ENCODE measurements at regions not wholly inside any gene's neighbourhood (a gene's known extent, or its start where the extent isn't known, plus 50 kb on each side); places are given as distances from the start of the nearest gene placed in this dataset.

DNA sequence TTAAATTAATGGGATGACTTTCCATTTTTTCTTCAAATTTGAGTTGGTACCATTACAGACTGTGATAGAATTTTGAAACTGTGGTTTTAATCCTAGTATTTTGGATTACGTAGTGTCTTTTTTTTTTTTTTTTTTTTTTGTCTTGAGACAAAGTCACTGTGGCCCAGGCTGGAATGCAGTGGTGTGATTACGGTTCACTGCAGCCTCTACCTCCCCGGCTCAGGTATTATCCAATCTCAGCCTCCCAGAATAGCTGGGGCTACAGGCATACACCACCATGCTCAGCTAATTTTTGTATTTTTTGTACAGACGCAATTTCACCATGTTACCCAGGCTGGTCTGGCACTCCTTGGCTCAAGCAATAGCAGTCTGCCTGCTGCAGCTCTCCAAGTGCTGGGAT is 87.1 kb downstream of the SOX4 start:
- H3K27ac Mint-ChIP-seq = no peak overlapping the region
- no peaks in the 10 kb centered on the region for H3K4me1 Mint-ChIP-seq
- no peak overlapping the region for H3K4me3 Mint-ChIP-seq
- peaks cover 2% of the 10 kb centered on the region for H3K27me3 Mint-ChIP-seq
- no peak for ATAC-seq (ENCODE audit: low read depth)
- H3K36me3 Mint-ChIP-seq = no peaks in the 10 kb centered on the region
- peaks cover 5% of the 10 kb centered on the region for H3K9me3 Mint-ChIP-seq
- DNase-seq (ENCODE audit: low spot score in 2 of 2) = no peak

DNA sequence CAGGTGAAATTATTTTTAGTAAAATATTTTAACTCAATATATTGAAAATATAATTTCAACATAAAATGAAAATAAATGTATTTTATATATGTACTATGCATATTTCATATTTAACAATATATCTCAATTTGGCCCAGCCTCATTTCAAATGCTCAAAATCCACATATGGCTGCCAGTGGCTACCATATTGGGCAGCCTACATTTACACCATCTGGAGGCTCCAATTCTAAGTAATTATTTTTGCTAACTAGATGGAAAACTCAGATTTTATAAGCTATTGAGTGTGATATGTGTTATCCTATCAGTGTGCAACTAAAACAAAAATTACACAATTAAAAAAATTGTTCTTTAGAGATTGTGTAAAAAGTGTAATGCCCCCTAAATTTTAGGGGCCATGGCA is 96.9 kb downstream of the SOX4 start:
- no peak for DNase-seq (ENCODE audit: low spot score in 2 of 2)
- Mint-ChIP-seq H3K9me3 (peaks cover 2% of the 10 kb centered on the region), H3K27me3 (no peaks in the 10 kb centered on the region), H3K4me1 (no peaks in the 10 kb centered on the region), H3K4me3 (no peak overlapping the region), H3K27ac (no peak overlapping the region), H3K36me3 (no peaks in the 10 kb centered on the region)
- ATAC-seq (ENCODE audit: low read depth) = no peak

DNA sequence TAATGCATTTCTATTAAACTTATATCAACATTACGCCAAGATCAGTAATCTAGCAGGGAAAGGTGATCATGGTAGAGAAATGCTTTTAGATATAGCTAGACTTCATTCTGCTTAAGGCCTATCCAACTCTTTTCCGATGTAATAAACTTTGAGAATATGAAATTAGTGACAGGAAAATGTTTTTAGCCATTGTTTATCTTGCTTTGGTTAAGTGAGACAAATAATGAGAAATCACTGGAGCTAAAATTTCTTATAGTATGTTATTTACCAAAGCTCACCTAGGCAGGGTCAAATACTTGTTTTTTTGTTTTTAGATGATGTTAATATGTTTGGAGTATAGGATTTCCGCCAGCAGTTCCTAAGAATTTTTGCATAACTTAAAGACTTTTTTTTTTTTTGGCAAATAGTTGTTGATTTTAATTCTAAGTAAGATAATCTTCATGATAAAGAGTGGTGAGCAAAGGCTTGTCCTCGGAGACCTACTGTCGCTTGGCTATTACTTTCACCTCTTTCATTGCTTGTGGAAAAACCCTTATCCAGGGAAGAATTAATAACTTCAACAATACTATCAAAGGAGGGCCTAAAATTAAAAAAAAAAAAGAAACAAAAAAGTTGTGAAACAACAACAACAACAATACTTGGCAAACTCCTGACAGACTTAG is 98.3 kb downstream of the SOX4 start:
- Mint-ChIP-seq H3K4me1 (no peaks in the 10 kb centered on the region), H3K36me3 (no peaks in the 10 kb centered on the region), H3K4me3 (no peak overlapping the region), H3K27ac (no peak overlapping the region), H3K27me3 (no peaks in the 10 kb centered on the region), H3K9me3 (peaks cover 2% of the 10 kb centered on the region)
- DNase-seq (ENCODE audit: low spot score in 2 of 2) = no peak
- ATAC-seq (ENCODE audit: low read depth) = no peak

DNA sequence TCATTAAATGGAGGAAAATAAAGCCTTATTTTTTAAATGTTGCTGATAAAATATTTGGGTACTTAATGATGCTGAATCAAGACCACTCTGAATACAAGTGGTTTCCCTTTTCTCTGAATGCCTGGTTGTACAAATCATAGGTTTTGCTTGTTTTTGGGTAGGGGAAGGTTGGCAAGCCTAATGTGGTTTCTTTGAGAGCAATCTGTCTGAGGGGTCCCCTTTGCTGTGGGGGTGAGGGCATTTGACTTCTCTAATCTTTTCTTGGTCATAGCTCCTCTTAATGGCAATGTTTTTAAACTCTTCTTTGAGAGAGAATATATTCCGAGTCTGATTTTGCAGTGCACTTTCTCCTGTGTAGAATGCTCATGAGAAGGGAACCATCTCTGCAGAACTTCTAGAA is 99.2 kb downstream of the SOX4 start:
- no peaks in the 10 kb centered on the region for H3K27me3 Mint-ChIP-seq
- ATAC-seq (ENCODE audit: low read depth) (no peak), DNase-seq (ENCODE audit: low spot score in 2 of 2) (no peak)
- H3K36me3 Mint-ChIP-seq = no peaks in the 10 kb centered on the region
- H3K4me3 Mint-ChIP-seq = no peak overlapping the region
- no peaks in the 10 kb centered on the region for H3K4me1 Mint-ChIP-seq
- no peak overlapping the region for H3K27ac Mint-ChIP-seq
- H3K9me3 Mint-ChIP-seq = peaks cover 2% of the 10 kb centered on the region

DNA sequence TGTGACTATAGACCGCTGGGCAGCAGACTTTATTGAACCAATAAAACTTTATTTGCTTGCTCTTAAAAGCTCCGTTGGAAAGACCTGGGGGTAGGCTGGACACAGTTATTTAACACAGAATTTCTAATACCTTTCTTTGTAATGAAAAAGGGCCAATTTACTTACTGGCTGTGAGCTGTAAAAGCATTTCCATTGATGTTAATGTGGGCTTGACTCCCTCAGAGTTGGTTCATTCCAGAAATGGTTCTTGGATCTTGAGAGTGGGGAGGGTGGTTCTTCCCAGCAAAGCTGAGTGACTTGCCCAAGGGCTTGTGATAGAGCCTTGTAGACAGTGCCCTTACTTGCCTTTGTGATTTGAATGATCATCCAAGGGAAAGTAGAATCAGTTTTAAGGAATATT is 100.6 kb downstream of the SOX4 start:
- H3K4me1 Mint-ChIP-seq = no peaks in the 10 kb centered on the region

DNA sequence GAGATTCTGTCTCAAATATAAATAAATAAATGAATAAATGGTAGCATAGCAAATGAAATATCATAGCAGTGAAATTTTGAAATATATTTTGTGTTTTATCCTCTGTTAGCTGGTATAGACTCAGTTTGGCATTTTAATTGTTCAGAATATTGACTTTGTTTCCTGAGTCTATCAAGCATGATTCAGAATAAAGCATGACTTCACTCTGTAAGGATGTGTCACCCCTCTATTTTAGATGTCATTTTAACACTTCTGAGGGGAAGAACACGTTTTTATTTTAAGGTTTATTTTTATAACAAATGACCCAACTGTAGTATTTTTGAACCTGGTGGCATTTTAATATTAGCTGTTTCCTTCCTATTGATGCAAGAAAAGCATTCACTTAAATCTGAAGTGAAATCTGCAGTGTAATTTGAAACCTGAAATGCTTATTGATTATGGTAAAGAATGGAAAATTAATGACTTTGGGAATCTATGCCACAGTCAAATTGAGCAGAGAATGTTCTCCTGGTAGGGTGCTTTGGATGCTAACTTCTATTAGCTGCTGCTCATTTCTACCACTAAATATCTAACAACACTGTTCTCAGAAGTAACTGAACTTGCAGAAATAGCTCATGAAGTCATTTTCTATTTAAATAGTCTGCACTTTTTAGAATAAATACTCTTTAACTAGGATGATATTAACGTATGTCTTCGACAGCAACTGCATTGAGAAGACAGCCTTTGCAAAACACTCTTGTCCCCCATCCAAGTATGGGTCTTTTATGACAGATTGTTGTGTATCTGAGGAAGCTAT is 114.2 kb downstream of the SOX4 start:
- Mint-ChIP-seq H3K4me1 (no peaks in the 10 kb centered on the region), H3K27ac (no peak overlapping the region), H3K27me3 (peaks cover 1% of the 10 kb centered on the region), H3K9me3 (peaks cover 2% of the 10 kb centered on the region), H3K4me3 (no peak overlapping the region), H3K36me3 (no peaks in the 10 kb centered on the region)
- ATAC-seq (ENCODE audit: low read depth) (no peak), DNase-seq (ENCODE audit: low spot score in 2 of 2) (no peak)

More for the DNA sequence above, 100.6 kb downstream of the SOX4 start:
- ATAC-seq (ENCODE audit: low read depth) = no peak
- H3K27me3 Mint-ChIP-seq = no peaks in the 10 kb centered on the region
- no peaks in the 10 kb centered on the region for H3K36me3 Mint-ChIP-seq
- no peak for DNase-seq (ENCODE audit: low spot score in 2 of 2)
- no peak overlapping the region for H3K27ac Mint-ChIP-seq
- no peak overlapping the region for H3K4me3 Mint-ChIP-seq
- no peaks in the 10 kb centered on the region for H3K9me3 Mint-ChIP-seq

DNA sequence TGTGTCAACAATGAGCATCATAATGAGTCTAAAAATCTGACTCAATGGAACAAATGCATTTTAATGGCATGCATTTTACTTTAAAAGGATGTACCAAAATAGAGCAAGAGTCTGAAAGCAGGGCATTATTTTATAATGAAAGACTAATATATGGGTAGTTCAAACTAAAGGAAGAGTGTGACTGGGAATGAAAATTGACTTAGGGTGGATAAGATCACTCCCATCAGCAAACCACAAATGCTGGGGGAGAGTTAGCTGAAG is 114.7 kb downstream of the SOX4 start:
- ATAC-seq (ENCODE audit: low read depth) (no peak), DNase-seq (ENCODE audit: low spot score in 2 of 2) (no peak)
- H3K27ac Mint-ChIP-seq = no peak overlapping the region
- no peaks in the 10 kb centered on the region for H3K9me3 Mint-ChIP-seq
- no peaks in the 10 kb centered on the region for H3K4me1 Mint-ChIP-seq
- peaks cover 1% of the 10 kb centered on the region for H3K27me3 Mint-ChIP-seq
- no peak overlapping the region for H3K4me3 Mint-ChIP-seq
- no peaks in the 10 kb centered on the region for H3K36me3 Mint-ChIP-seq

DNA sequence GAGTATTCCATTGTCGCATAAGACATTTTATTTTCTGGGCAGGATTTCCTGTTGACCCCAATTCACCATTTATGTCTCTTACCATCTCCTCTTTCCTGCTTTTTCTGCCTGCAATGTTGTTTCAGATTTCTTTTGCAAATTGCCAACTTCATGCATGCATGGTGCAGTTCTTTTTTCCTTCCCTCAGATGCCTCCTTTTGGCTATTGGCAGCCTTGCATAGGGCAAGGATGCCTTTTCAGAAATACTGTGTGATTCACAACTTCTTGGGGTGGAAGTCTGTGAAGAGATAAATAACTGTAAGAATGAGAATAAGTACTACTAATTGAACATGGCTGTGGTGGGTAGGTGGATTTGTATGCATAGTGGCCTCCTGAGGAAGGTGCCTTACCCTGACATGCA is 116.7 kb downstream of the SOX4 start:
- Mint-ChIP-seq H3K27me3 (peaks cover 3% of the 10 kb centered on the region), H3K9me3 (no peaks in the 10 kb centered on the region), H3K27ac (no peak overlapping the region), H3K4me3 (no peak overlapping the region), H3K36me3 (no peaks in the 10 kb centered on the region), H3K4me1 (no peaks in the 10 kb centered on the region)
- ATAC-seq (ENCODE audit: low read depth) = no peak
- DNase-seq (ENCODE audit: low spot score in 2 of 2) = no peak

DNA sequence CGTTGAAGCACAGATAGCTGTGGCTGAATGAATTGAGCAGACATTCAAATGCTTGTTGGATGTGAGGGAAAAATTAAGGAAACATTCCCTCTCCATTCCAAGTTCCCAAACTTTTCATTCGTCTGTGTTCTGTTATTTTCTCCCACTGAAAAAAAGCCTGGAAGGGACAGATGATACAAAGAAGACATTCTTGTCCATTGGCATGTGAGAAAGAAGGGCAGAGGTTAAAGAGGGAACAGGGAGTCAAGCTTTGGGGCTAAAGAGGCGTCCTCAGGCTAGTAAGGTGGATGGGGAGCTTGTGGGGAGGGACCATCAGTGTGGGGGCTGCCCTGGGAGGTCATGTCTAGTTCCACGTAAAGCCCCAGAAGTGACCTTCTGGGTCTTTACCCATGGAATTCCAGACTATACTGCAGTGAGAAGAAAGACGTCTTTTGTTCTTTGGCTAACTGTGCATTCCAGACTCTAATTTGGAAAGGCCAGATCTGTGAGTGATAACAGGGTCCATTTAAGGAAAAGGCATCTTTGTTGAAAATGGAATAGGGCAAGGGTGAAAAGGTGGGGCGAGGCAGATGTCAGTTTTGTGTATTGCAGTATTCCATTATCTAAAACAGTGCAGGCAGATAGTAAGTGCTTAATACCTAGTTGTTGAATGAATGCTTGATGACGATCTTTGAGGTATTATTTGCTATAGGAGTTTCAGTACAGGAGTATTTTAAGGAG is 117.5 kb downstream of the SOX4 start:
- Mint-ChIP-seq H3K36me3 (no peaks in the 10 kb centered on the region), H3K27ac (no peak overlapping the region), H3K9me3 (no peaks in the 10 kb centered on the region), H3K27me3 (peaks cover 3% of the 10 kb centered on the region), H3K4me1 (no peaks in the 10 kb centered on the region), H3K4me3 (no peak overlapping the region)
- ATAC-seq (ENCODE audit: low read depth) (no peak), DNase-seq (ENCODE audit: low spot score in 2 of 2) (no peak)

DNA sequence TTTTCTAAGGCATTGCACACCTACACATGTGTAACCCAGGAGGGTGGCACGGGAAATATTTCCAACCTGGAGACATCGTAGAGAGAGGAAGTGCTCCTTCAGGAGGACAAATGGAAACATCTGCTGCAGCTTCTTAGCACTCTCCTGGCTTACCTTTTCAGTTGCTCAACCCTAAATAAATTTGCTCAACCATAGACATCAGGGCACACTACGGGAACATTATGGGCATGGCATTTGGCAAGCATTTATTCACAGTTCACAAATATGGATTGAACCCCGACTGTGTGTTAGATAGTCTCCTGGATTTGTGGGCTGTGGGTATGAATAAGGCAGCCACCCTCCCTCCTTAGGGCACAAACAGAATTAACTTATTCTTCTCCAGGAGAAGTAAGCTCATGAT is 118.7 kb downstream of the SOX4 start:
- no peaks in the 10 kb centered on the region for H3K36me3 Mint-ChIP-seq
- peaks cover 3% of the 10 kb centered on the region for H3K27me3 Mint-ChIP-seq
- no peak overlapping the region for H3K4me3 Mint-ChIP-seq
- H3K9me3 Mint-ChIP-seq = no peaks in the 10 kb centered on the region
- no peak for DNase-seq (ENCODE audit: low spot score in 2 of 2)
- no peak overlapping the region for H3K27ac Mint-ChIP-seq
- no peak for ATAC-seq (ENCODE audit: low read depth)
- H3K4me1 Mint-ChIP-seq = no peaks in the 10 kb centered on the region

DNA sequence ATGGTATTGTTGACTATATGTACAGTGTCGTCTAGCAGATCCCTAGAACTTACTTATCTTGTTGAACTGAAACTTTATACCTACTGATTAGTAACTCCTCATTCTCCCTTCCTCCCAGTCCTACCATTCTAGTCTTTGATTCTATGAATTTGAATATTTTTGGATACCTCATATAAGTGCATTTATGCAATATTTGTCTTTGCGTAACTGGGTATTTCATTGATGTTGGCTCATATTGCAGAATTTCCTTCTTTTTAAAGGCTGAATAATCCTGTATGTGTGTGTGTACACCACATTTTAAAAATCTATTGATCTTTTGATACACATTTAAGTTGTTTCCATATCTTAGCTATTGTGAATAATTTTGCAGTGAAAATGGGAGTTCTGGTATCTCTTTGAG is 119.9 kb downstream of the SOX4 start:
- no peaks in the 10 kb centered on the region for H3K4me1 Mint-ChIP-seq
- no peaks in the 10 kb centered on the region for H3K36me3 Mint-ChIP-seq
- H3K9me3 Mint-ChIP-seq = no peaks in the 10 kb centered on the region
- peaks cover 3% of the 10 kb centered on the region for H3K27me3 Mint-ChIP-seq
- ATAC-seq (ENCODE audit: low read depth) (no peak), DNase-seq (ENCODE audit: low spot score in 2 of 2) (no peak)
- H3K4me3 Mint-ChIP-seq = no peak overlapping the region
- H3K27ac Mint-ChIP-seq = no peak overlapping the region

DNA sequence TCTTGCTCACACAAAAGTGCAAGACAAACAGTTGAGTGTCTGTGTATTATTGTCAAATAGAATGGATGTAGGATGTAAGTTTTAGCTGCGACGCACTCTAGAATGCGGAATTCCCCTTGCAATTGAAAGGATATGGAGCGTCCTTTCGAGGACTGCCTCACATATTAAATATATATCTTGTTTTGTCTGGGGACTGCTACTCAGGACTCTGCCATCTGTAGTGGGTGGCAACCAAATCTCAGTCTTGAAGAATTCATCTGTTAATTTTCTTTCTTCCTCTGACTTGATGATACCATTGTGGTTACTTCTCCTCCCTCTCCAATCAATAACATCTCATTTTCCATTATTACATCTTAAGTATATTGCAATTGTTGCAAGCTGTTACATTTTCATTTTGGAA is 121.6 kb downstream of the SOX4 start:
- DNase-seq (ENCODE audit: low spot score in 2 of 2) = no peak
- no peak for ATAC-seq (ENCODE audit: low read depth)
- Mint-ChIP-seq H3K4me1 (no peaks in the 10 kb centered on the region), H3K27ac (no peak overlapping the region), H3K36me3 (no peaks in the 10 kb centered on the region), H3K9me3 (peaks cover 2% of the 10 kb centered on the region), H3K27me3 (peaks cover 4% of the 10 kb centered on the region), H3K4me3 (no peak overlapping the region)

DNA sequence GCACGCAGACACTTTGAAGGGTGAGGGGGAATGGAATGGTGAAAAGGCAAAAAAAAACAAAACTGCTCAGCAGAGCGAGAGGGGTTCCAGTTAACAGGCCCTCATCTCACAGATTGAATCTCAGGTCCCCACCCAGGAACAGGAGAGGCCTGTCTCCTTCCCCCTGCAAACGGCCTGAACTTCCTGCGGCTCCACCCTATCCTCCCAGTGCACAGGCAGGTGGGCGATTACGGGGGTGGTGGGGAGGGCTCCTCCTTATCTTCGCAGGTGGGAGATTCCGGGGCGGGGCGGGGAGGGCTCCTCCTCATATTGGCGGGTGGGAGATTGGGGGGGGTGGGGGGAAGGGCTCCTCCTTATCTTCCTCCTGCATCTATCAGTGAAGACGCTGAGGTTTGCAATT is 129.0 kb downstream of the SOX4 start:
- no peak overlapping the region for H3K4me3 Mint-ChIP-seq
- no peak for ATAC-seq (ENCODE audit: low read depth)
- H3K36me3 Mint-ChIP-seq = no peaks in the 10 kb centered on the region
- no peak for DNase-seq (ENCODE audit: low spot score in 2 of 2)
- peaks cover 2% of the 10 kb centered on the region for H3K9me3 Mint-ChIP-seq
- no peak overlapping the region for H3K27ac Mint-ChIP-seq
- H3K27me3 Mint-ChIP-seq = peaks cover 2% of the 10 kb centered on the region
- no peaks in the 10 kb centered on the region for H3K4me1 Mint-ChIP-seq

DNA sequence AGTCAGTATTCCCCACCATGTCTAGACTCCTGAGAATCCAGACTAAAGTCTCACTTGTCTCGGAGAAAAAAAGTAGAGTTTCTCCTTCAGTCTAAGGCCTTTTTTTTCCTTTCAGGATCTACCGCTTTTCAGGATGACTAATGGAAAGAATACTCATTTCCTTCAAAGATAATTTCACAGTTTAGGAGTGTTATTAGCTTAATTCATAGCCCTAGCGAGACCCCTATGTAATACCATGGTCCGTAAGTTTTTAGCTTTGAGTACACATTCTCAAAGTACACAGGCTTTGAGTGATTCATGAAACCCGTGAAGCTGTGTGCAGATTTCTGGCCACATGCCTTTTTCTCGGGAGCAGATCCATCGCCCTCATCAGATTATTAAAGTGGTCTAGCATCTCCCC is 133.1 kb downstream of the SOX4 start:
- no peaks in the 10 kb centered on the region for H3K36me3 Mint-ChIP-seq
- ATAC-seq (ENCODE audit: low read depth) (no peak), DNase-seq (ENCODE audit: low spot score in 2 of 2) (no peak)
- no peak overlapping the region for H3K4me3 Mint-ChIP-seq
- H3K9me3 Mint-ChIP-seq = peaks cover 3% of the 10 kb centered on the region
- H3K27ac Mint-ChIP-seq = no peak overlapping the region
- H3K4me1 Mint-ChIP-seq = no peaks in the 10 kb centered on the region
- no peaks in the 10 kb centered on the region for H3K27me3 Mint-ChIP-seq

DNA sequence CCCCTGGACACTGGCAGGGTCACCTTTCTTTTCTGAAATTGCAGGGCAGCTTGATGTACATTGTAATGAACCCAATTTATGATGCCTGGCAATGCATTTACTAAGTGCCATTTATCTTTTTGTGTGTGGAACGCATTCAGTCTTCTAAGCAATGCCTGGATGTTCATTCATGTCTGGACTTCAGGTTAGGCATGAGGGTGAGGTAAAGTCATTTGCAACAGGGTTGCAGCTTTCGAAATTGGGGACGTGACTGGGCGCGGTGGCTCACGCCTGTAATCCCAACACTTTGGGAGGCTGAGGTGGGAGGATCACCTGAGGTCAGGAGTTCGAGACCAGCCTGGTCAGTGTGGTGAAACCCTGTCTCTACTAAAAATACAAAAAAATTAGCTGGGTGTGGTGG is 134.6 kb downstream of the SOX4 start:
- no peak for ATAC-seq (ENCODE audit: low read depth)

More for the DNA sequence above, 134.6 kb downstream of the SOX4 start:
- no peak overlapping the region for H3K4me3 Mint-ChIP-seq
- no peak overlapping the region for H3K27ac Mint-ChIP-seq
- no peak for DNase-seq (ENCODE audit: low spot score in 2 of 2)
- H3K4me1 Mint-ChIP-seq = no peaks in the 10 kb centered on the region
- no peaks in the 10 kb centered on the region for H3K36me3 Mint-ChIP-seq
- peaks cover 3% of the 10 kb centered on the region for H3K9me3 Mint-ChIP-seq
- no peaks in the 10 kb centered on the region for H3K27me3 Mint-ChIP-seq

Measured in memory B cell (primary cell).